Pancreas (tissue), 10 donors: ENCODE measurements at regions not wholly inside any gene's neighbourhood (a gene's known extent, or its start where the extent isn't known, plus 50 kb on each side); places are given as distances from the start of the nearest gene placed in this dataset.

Experiments
- ATAC-seq, 4 donors: fragments of 200-7000 bp; cut with Tn5 transposase; one replicate each; pipeline versions ENCODE4 v1.8.0 to v1.9.1; 2020; ENCODE audit warnings: mild to moderate bottlenecking in 4 of 4, moderate library complexity in 4 of 4
- DNase-seq, 6 donors: peaks; one replicate each; pipeline ENCODE4 v3.0.0-alpha.2; 2020
- FAIRE-seq: peaks from 2 replicates; lab custom pipeline; 2012; peaks lifted over from hg19 to GRCh38; lab: Jason Lieb, UNC
- H3K27ac ChIP-seq, 4 donors: fragments of 200-600 bp; sonication (generic); 1 replicate in 3 of 4; 2 replicates in 1 of 4; pipeline versions ENCODE4 v1.5.0 to v1.8.0; 2020
- H3K27me3 ChIP-seq, 4 donors: fragments of 200-600 bp; one replicate each; pipeline ENCODE4 v1.8.0; 2021
- H3K36me3 ChIP-seq, 3 donors: fragments of 200-600 bp; sonication (generic) in 1 of 3; one replicate each; pipeline versions ENCODE4 v1.5.0 to v1.8.0; 2020 to 2021
- H3K4me1 ChIP-seq, 3 donors: fragments of 200-600 bp; one replicate each; pipeline ENCODE4 v1.8.0; 2021
- H3K4me3 ChIP-seq, 4 donors: fragments of 200-600 bp; sonication (generic) in 2 of 4; one replicate each; pipeline versions ENCODE4 v1.5.0 to v1.8.0; 2020 to 2021
- H3K9me3 ChIP-seq, 4 donors: fragments of 200-600 bp; one replicate each; pipeline ENCODE4 v1.8.0; 2021
- CTCF ChIP-seq, 4 donors: fragments of 200-600 bp; sonication (generic) in 3 of 4; IDR thresholded peaks; one replicate each; pipeline versions ENCODE4 v1.5.0 to v1.8.0; 2021; ENCODE audit warnings: antibody characterized with exemption in 4 of 4
- WGBS, 2 donors: extraction: QIAGEN DNeasy Blood & Tissue Kit; methylation state at CpG; one replicate each; pipeline ENCODE4 v1.1.7; 2013; 5-methylcytosine and 5-hydroxymethylcytosine counted together
- intact Hi-C, 3 donors: fragments of 100-400 bp; cut with DNase I; formaldehyde crosslinking; loops; one replicate each; pipeline versions ENCODE4 v1.11.1 to v1.14.2; 2022
- donor health status: healthy with polysubstance abuse.
- donor health status: DM: no; HTN: no; CAD: no; lungs with moderate emphysema.
- donor health status: DM: no; HTN: no; CAD: no.
- donor health status: control.
- donor health status: control.
- donor health status: Bipolar disorder and iron deficiency.
- donor health status: DM: yes; HTN: yes; CAD: no.
- donor health status: DM: no; HTN: no; CAD: no.
- donor health status: DM: no; HTN: no; CAD: no.
- donor health status: DM: yes; HTN: yes; CAD: no.

GRCh38 chr17:65314212-65314611 lies 177.0 kb downstream of the RGS9 start:
- Histone ChIP-seq H3K27me3 (no peaks in the 10 kb centered on the region), H3K9me3 (no peaks in the 10 kb centered on the region), H3K4me3 (no peak overlapping the region), H3K36me3 (no peaks in the 10 kb centered on the region), H3K27ac (no peak overlapping the region), H3K4me1 (no peaks in the 10 kb centered on the region)
- ATAC-seq (no peak), FAIRE-seq (no peak), DNase-seq (no peak)
- TF ChIP-seq CTCF (IDR thresholded peaks at IDR 0.05) = no peak
- WGBS, 2 donors = 71 to 74% methylated on average over 6 of the region's 6 CpGs
- intact Hi-C loops = no loop called here

GRCh38 chr17:65312718-65313377 lies 175.7 kb downstream of the RGS9 start:
- TF ChIP-seq CTCF (IDR thresholded peaks at IDR 0.05) = no peak
- intact Hi-C loops = no loop called here
- no peaks in the 10 kb centered on the region for H3K9me3 ChIP-seq
- H3K36me3 ChIP-seq = no peaks in the 10 kb centered on the region
- ATAC-seq = no peak
- no peaks in the 10 kb centered on the region for H3K4me1 ChIP-seq
- no peak overlapping the region for H3K4me3 ChIP-seq
- no peak for FAIRE-seq
- H3K27me3 ChIP-seq = no peaks in the 10 kb centered on the region
- H3K27ac ChIP-seq = no peak overlapping the region
- DNase-seq = no peak
- WGBS, 2 donors = 40 to 43% methylated on average over 6 of the region's 6 CpGs

GRCh38 chr17:65311261-65311660 lies 174.1 kb downstream of the RGS9 start:
- no peak for FAIRE-seq

GRCh38 chr17:65307961-65308316 lies 170.8 kb downstream of the RGS9 start:
- intact Hi-C loops = no loop called here
- H3K4me1 ChIP-seq = no peaks in the 10 kb centered on the region
- TF ChIP-seq CTCF (IDR thresholded peaks at IDR 0.05) = no peak
- ATAC-seq = no peak
- H3K4me3 ChIP-seq = no peak overlapping the region
- DNase-seq = no peak
- WGBS, 2 donors = 82 to 84% methylated on average over 3 of the region's 3 CpGs
- no peaks in the 10 kb centered on the region for H3K27me3 ChIP-seq
- FAIRE-seq = no peak
- no peaks in the 10 kb centered on the region for H3K36me3 ChIP-seq
- H3K27ac ChIP-seq = no peak overlapping the region
- no peaks in the 10 kb centered on the region for H3K9me3 ChIP-seq

More at GRCh38 chr17:65311261-65311660, 174.1 kb downstream of the RGS9 start:
- Histone ChIP-seq H3K36me3 (no peaks in the 10 kb centered on the region), H3K9me3 (no peaks in the 10 kb centered on the region), H3K4me1 (no peaks in the 10 kb centered on the region), H3K27ac (no peak overlapping the region), H3K4me3 (no peak overlapping the region), H3K27me3 (no peaks in the 10 kb centered on the region)
- intact Hi-C loops = no loop called here
- TF ChIP-seq CTCF (IDR thresholded peaks at IDR 0.05) = no peak
- DNase-seq (no peak), ATAC-seq (no peak)
- 84 to 96% methylated on average over 5 of the region's 5 CpGs for WGBS, 2 donors

GRCh38 chr17:65307081-65307960 lies 170.2 kb downstream of the RGS9 start:
- DNase-seq (no peak), ATAC-seq (no peak), FAIRE-seq (no peak)
- Histone ChIP-seq H3K4me3 (no peak overlapping the region), H3K27me3 (no peaks in the 10 kb centered on the region), H3K9me3 (no peaks in the 10 kb centered on the region), H3K4me1 (no peaks in the 10 kb centered on the region), H3K36me3 (no peaks in the 10 kb centered on the region), H3K27ac (no peak overlapping the region)
- intact Hi-C loops = no loop called here
- TF ChIP-seq CTCF (IDR thresholded peaks at IDR 0.05) = no peak
- 57 to 71% methylated on average over 9 of the region's 9 CpGs for WGBS, 2 donors
